ENCODE measurements at regions not wholly inside any gene's neighbourhood (a gene's known extent, or its start where the extent isn't known, plus 50 kb on each side); places are given as distances from the start of the nearest gene placed in this dataset.

DNA sequence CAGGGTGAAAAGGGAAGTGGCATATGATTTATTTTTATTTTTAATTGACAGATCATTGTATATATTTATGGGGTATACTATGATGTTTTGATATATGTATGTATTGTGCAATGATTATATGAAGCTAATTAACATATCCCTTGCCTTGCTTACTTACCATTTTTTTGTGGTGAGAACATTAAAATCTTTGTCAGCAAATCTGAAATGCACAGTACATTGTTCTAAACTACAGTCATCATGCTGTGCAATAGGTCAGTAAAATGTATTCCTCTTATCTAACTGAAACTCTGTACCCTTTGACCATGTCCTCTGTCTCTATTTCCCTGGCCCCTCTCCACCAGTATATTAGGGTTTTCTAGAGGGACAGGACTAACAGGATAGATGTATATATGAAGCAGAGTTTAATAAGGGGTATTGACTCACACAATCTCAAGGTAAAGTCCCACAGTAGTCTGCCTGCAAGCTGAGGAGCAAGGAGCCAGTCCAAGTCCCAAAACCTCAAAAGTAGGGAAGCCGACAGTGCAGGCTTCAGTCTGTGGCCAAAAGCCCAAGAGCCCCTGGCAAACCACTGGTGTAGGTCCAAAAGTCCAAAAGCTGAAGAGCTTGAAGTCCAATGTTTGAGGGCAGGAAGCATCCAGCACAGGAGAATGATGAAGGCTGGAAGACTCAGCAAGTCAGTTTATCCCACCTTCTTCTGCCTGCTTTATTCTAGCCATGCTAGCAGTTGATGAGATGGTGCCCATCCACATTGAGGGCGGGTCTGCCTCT, 122.2 kb upstream of the FBXL7 start:
- no peaks in the 10 kb centered on the region for H3K27me3 ChIP-seq (replicated peaks in 1 of 2; ENCODE audit: control insufficient read depth in 2 of 2, insufficient read depth in 2 of 2, low read length in 1 of 2)
- in situ Hi-C loops (cut with MboI): no loop called here
- ChIA-PET SMC1A (ENCODE audit: uncharacterized antibody, unreplicated experiment) (no interaction called here), RAD21 (ENCODE audit: unreplicated experiment) (no interaction called here), POLR2A (no interaction called here), CTCF (no interaction called here)
- no peak overlapping the region for H2AFZ ChIP-seq (ENCODE audit: control insufficient read depth, low read depth, low read length)
- H3K9ac ChIP-seq (ENCODE audit: control insufficient read depth, insufficient read depth, low read length): no peak overlapping the region
- H3K36me3 ChIP-seq (ENCODE audit: control insufficient read depth in 2 of 2, insufficient read depth in 2 of 2, low read length in 1 of 2): no peaks in the 10 kb centered on the region
- no peak for FAIRE-seq
- H3K79me2 ChIP-seq (ENCODE audit: control insufficient read depth, insufficient read depth, low read length): no peaks in the 10 kb centered on the region
- H3K4me1 ChIP-seq (ENCODE audit: control insufficient read depth, insufficient read depth, low read length): no peaks in the 10 kb centered on the region
- H3K9me3 ChIP-seq (replicated peaks; ENCODE audit: control insufficient read depth, insufficient read depth, low read length): no peaks in the 10 kb centered on the region
- no TSS peak for BruUV-seq (replicated peaks)
- no peak overlapping the region for H3K4me2 ChIP-seq (ENCODE audit: control insufficient read depth, insufficient read depth)
- DNase-seq (ENCODE audit: low read depth, low spot score): no peak
- WGBS (ENCODE audit: insufficient coverage, insufficient replicate concordance, low lambda C conversion rate, missing lambda C conversion rate): 0% methylated on average over 2 of the region's 2 CpGs
- no peaks in the 10 kb centered on the region for H4K20me1 ChIP-seq (ENCODE audit: control insufficient read depth, insufficient read depth)
- intact Hi-C loops (cut with micrococcal nuclease; ENCODE audit: unreplicated experiment): no loop called here
- H3K27ac ChIP-seq (ENCODE audit: control insufficient read depth, insufficient read depth): no peak overlapping the region
- H3K4me3 ChIP-seq: no peak overlapping the region
- no peak for TF ChIP-seq CEBPB (IDR thresholded peaks at IDR 0.05; ENCODE audit: borderline replicate concordance in 1 of 2, low read depth in 2 of 2, low read length in 2 of 2)
- no peak for TF ChIP-seq KDM1A (IDR thresholded peaks at IDR 0.05; ENCODE audit: borderline replicate concordance)
- no peak for TF ChIP-seq SREBF2 (IDR thresholded peaks at IDR 0.05; ENCODE audit: low read length)
- no peak for ATAC-seq

DNA sequence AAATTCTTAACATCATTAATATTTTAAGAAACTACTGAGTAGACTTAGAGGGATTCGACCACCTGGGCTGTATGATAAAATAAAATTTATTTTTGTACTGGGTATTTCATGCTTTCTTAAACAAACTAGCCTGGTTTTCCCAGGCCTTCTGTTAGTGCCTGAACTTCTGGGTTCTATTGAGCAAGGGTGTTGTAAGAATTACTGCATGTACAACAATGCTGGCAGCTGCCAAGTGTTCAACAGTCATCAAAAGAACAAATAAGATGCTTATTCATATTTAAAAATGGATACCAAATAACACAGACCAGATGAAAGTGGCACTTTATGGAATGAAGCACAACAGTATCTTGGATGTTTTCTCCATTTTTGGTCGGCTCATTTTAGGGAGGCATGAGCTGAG, 123.2 kb upstream of the FBXL7 start:
- TF ChIP-seq RB1 (IDR thresholded peaks at IDR 0.05; ENCODE audit: borderline replicate concordance) (no peak), ATF3 (IDR thresholded peaks at IDR 0.05; ENCODE audit: borderline replicate concordance, extremely low read depth, low read depth, low read length) (no peak), ZBED1 (IDR thresholded peaks at IDR 0.05; ENCODE audit: borderline replicate concordance) (no peak), CHD2 (IDR thresholded peaks at IDR 0.05; ENCODE audit: borderline replicate concordance, low read depth, low read length) (no peak), MTA3 (IDR thresholded peaks at IDR 0.05; ENCODE audit: borderline replicate concordance, low read length) (no peak), SIX5 (IDR thresholded peaks at IDR 0.05; ENCODE audit: low read depth, low read length, severe bottlenecking) (no peak), ZNF217 (IDR thresholded peaks at IDR 0.05) (no peak), POLR2AphosphoS5 (IDR thresholded peaks at IDR 0.05; ENCODE audit: low read length) (no peak)
- TF ChIP-seq, protein P1, sequence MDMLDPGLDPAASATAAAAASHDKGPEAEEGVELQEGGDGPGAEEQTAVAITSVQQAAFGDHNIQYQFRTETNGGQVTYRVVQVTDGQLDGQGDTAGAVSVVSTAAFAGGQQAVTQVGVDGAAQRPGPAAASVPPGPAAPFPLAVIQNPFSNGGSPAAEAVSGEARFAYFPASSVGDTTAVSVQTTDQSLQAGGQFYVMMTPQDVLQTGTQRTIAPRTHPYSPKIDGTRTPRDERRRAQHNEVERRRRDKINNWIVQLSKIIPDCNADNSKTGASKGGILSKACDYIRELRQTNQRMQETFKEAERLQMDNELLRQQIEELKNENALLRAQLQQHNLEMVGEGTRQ (IDR thresholded peaks at IDR 0.05; ENCODE audit: borderline replicate concordance, low read depth, low read length): no peak
- TF ChIP-seq, protein P2, sequence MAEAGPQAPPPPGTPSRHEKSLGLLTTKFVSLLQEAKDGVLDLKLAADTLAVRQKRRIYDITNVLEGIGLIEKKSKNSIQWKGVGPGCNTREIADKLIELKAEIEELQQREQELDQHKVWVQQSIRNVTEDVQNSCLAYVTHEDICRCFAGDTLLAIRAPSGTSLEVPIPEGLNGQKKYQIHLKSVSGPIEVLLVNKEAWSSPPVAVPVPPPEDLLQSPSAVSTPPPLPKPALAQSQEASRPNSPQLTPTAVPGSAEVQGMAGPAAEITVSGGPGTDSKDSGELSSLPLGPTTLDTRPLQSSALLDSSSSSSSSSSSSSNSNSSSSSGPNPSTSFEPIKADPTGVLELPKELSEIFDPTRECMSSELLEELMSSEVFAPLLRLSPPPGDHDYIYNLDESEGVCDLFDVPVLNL (IDR thresholded peaks at IDR 0.05; ENCODE audit: low read depth, low read length): no peak
- TF ChIP-seq, protein P3, sequence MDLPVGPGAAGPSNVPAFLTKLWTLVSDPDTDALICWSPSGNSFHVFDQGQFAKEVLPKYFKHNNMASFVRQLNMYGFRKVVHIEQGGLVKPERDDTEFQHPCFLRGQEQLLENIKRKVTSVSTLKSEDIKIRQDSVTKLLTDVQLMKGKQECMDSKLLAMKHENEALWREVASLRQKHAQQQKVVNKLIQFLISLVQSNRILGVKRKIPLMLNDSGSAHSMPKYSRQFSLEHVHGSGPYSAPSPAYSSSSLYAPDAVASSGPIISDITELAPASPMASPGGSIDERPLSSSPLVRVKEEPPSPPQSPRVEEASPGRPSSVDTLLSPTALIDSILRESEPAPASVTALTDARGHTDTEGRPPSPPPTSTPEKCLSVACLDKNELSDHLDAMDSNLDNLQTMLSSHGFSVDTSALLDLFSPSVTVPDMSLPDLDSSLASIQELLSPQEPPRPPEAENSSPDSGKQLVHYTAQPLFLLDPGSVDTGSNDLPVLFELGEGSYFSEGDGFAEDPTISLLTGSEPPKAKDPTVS (IDR thresholded peaks at IDR 0.05; ENCODE audit: low read depth, low read length): no peak
- Histone ChIP-seq H3K27me3 (replicated peaks in 1 of 2; ENCODE audit: control insufficient read depth in 2 of 2, insufficient read depth in 2 of 2, low read length in 1 of 2) (no peaks in the 10 kb centered on the region), H3K4me3 (no peak overlapping the region), H3K9ac (ENCODE audit: control insufficient read depth, insufficient read depth, low read length) (no peak overlapping the region), H3K4me1 (ENCODE audit: control insufficient read depth, insufficient read depth, low read length) (no peaks in the 10 kb centered on the region), H3K36me3 (ENCODE audit: control insufficient read depth in 2 of 2, insufficient read depth in 2 of 2, low read length in 1 of 2) (no peaks in the 10 kb centered on the region), H4K20me1 (ENCODE audit: control insufficient read depth, insufficient read depth) (no peaks in the 10 kb centered on the region), H2AFZ (ENCODE audit: control insufficient read depth, low read depth, low read length) (no peak overlapping the region), H3K4me2 (ENCODE audit: control insufficient read depth, insufficient read depth) (no peak overlapping the region), H3K9me3 (replicated peaks; ENCODE audit: control insufficient read depth, insufficient read depth, low read length) (no peaks in the 10 kb centered on the region), H3K27ac (ENCODE audit: control insufficient read depth, insufficient read depth) (no peak overlapping the region), H3K79me2 (ENCODE audit: control insufficient read depth, insufficient read depth, low read length) (no peaks in the 10 kb centered on the region)
- ChIA-PET POLR2A (no interaction called here), RAD21 (ENCODE audit: unreplicated experiment) (no interaction called here), CTCF (interaction anchor here (1.1 kb wide), 1 partner anchor 17 kb away, joined by 3 read pairs; no protein-coding TSS in a partner anchor), SMC1A (ENCODE audit: uncharacterized antibody, unreplicated experiment) (no interaction called here)
- BruUV-seq (replicated peaks): no TSS peak
- 0% methylated on average over 2 of the region's 2 CpGs for WGBS (ENCODE audit: insufficient coverage, insufficient replicate concordance, low lambda C conversion rate, missing lambda C conversion rate)
- FAIRE-seq (no peak), DNase-seq (ENCODE audit: low read depth, low spot score) (no peak), ATAC-seq (no peak)
- intact Hi-C loops (cut with micrococcal nuclease; ENCODE audit: unreplicated experiment) (no loop called here), in situ Hi-C loops (cut with MboI) (no loop called here)
